PC-3 (cell line): ENCODE measurements at regions not wholly inside any gene's neighbourhood (a gene's known extent, or its start where the extent isn't known, plus 50 kb on each side); places are given as distances from the start of the nearest gene placed in this dataset.

ENCODE experiments used
- ATAC-seq: fragments of 200-7000 bp; cut with Tn5 transposase; 2 replicates; pipeline ENCODE4 v1.9.1; 2020; ENCODE audit warnings: mild to moderate bottlenecking, moderate library complexity
- BruUV-seq: library from RNA; stranded (reverse); fragments of 400-500 nt; replicated peaks from 2 replicates; lab custom pipeline; 2021; lab: Mats Ljungman, UMichigan
- CTCF ChIA-PET: fragments of 300-600 bp; sonication (Branson Sonifier 250); formaldehyde crosslinking; loops from one replicate; lab custom pipeline; 2022; ENCODE audit warnings: antibody characterized with exemption; lab: Charles Lee
- POLR2A ChIA-PET: fragments of 300-600 bp; sonication (Branson Sonifier 250); formaldehyde crosslinking; loops from one replicate; lab custom pipeline; 2022; ENCODE audit warnings: antibody characterized with exemption; ENCODE audit not compliant: unreplicated experiment; lab: Charles Lee
- DNase-seq: peaks from one replicate; pipeline ENCODE4 v3.0.0-alpha.2; 2015
- H2AFZ ChIP-seq: fragments of 300-600 bp; sonication (generic); 2 replicates; pipeline ENCODE4 v1.6.0; 2016; ENCODE audit warnings: antibody characterized with exemption, low read length
- H3F3A ChIP-seq: fragments of 300-600 bp; sonication (generic); one replicate; pipeline ENCODE4 v1.6.0; 2017; ENCODE audit warnings: antibody characterized with exemption, low read length, control low read depth, mild to moderate bottlenecking; ENCODE audit not compliant: unreplicated experiment
- H3K27ac ChIP-seq: fragments of 300-600 bp; sonication (generic); 2 replicates; pipeline ENCODE4 v1.5.1; 2016; ENCODE audit warnings: mild to moderate bottlenecking, low read length
- H3K27me3 ChIP-seq: fragments of 300-600 bp; sonication (generic); 2 replicates; pipeline ENCODE4 v1.6.1; 2016; ENCODE audit warnings: low read length, mixed read lengths
- H3K36me3 ChIP-seq: fragments of 300-600 bp; sonication (generic); 2 replicates; pipeline ENCODE4 v1.6.1; 2016; ENCODE audit warnings: low read depth, mixed run types, low read length, mixed read lengths
- H3K4me1 ChIP-seq: fragments of 300-600 bp; sonication (generic); 2 replicates; pipeline ENCODE4 v1.5.1; 2016; ENCODE audit warnings: low read length; ENCODE audit not compliant: insufficient read depth
- H3K4me2 ChIP-seq: fragments of 300-600 bp; sonication (generic); 2 replicates; pipeline ENCODE4 v1.6.0; 2016; ENCODE audit warnings: low read length
- H3K4me3 ChIP-seq: fragments of 300-600 bp; sonication (generic); 2 replicates; pipeline ENCODE4 v1.5.1; 2016; ENCODE audit warnings: mild to moderate bottlenecking, low read length, mixed read lengths
- H3K79me2 ChIP-seq: fragments of 300-600 bp; sonication (generic); 2 replicates; pipeline ENCODE4 v1.6.1; 2017; ENCODE audit warnings: low read length, mixed read lengths
- H3K9ac ChIP-seq: fragments of 300-600 bp; sonication (generic); 2 replicates; pipeline ENCODE4 v1.6.0; 2016; ENCODE audit warnings: mild to moderate bottlenecking, low read length
- H3K9me2 ChIP-seq: fragments of 300-600 bp; sonication (generic); replicated peaks from 2 replicates; pipeline ENCODE4 v1.6.1; 2016; ENCODE audit warnings: mixed run types, low read length, mixed read lengths
- H3K9me3 ChIP-seq: fragments of 300-600 bp; sonication (generic); 2 replicates; pipeline ENCODE4 v1.6.1; 2016; ENCODE audit warnings: low read length, mixed read lengths
- H4K20me1 ChIP-seq: fragments of 300-600 bp; sonication (generic); 2 replicates; pipeline ENCODE4 v1.6.1; 2016; ENCODE audit warnings: low read length, mixed read lengths
- EZH2 ChIP-seq: fragments of 300-600 bp; sonication (generic); IDR thresholded peaks from one replicate; pipeline ENCODE4 v1.6.1; 2017; ENCODE audit warnings: antibody characterized with exemption, mild to moderate bottlenecking, low read length; ENCODE audit not compliant: unreplicated experiment
- EZH2phosphoT487 ChIP-seq: fragments of 300-600 bp; sonication (generic); IDR thresholded peaks from 2 replicates; pipeline ENCODE4 v1.6.1; 2018; ENCODE audit warnings: mild to moderate bottlenecking, antibody characterized with exemption, low read length, borderline replicate concordance
- intact Hi-C: fragments of 100-400 bp; cut with micrococcal nuclease; formaldehyde crosslinking; loops from 2 replicates; pipeline ENCODE4 v1.9.0; 2023
- TF ChIP-seq, protein P1 (sequence below): fragments of 300-600 bp; sonication (generic); conservative IDR thresholded peaks from 2 replicates; pipeline ENCODE4 v1.5.1; 2017; ENCODE audit warnings: antibody characterized with exemption, low read depth, mild to moderate bottlenecking, low read length

DNA sequence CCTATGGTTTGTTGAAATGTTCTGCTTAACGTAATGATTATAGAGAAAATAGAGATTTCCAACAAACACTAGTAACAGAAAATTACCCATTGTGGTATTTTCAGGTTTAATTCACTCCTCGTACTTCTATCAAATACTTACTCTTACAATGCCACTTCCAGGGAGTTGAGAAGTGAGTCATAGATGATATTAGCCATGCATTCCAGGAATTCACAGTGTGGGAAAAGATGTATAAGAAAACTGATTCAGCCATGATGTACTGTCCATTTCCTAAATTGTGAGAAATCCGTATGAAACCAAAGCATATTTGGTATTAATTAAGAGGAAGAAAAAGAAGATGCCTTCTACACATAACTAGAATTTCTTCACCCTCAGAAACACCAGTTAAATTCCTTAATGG lies 1854.6 kb upstream of the WWC1 start:
- Histone ChIP-seq H3K9me2 (no peaks in the 10 kb centered on the region), H3K9me3 (no peaks in the 10 kb centered on the region), H3K4me2 (no peak overlapping the region), H3K27me3 (no peaks in the 10 kb centered on the region), H3K36me3 (no peaks in the 10 kb centered on the region), H3F3A (no peaks in the 10 kb centered on the region), H3K79me2 (no peaks in the 10 kb centered on the region), H3K4me3 (no peak overlapping the region), H4K20me1 (no peaks in the 10 kb centered on the region), H3K27ac (no peak overlapping the region), H2AFZ (no peak overlapping the region), H3K9ac (no peak overlapping the region), H3K4me1 (no peaks in the 10 kb centered on the region)
- TF ChIP-seq EZH2 (no peak), EZH2phosphoT487 (no peak)
- TF ChIP-seq, protein P1, sequence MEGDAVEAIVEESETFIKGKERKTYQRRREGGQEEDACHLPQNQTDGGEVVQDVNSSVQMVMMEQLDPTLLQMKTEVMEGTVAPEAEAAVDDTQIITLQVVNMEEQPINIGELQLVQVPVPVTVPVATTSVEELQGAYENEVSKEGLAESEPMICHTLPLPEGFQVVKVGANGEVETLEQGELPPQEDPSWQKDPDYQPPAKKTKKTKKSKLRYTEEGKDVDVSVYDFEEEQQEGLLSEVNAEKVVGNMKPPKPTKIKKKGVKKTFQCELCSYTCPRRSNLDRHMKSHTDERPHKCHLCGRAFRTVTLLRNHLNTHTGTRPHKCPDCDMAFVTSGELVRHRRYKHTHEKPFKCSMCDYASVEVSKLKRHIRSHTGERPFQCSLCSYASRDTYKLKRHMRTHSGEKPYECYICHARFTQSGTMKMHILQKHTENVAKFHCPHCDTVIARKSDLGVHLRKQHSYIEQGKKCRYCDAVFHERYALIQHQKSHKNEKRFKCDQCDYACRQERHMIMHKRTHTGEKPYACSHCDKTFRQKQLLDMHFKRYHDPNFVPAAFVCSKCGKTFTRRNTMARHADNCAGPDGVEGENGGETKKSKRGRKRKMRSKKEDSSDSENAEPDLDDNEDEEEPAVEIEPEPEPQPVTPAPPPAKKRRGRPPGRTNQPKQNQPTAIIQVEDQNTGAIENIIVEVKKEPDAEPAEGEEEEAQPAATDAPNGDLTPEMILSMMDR: no peak
- ChIA-PET CTCF (no interaction called here), POLR2A (no interaction called here)
- DNase-seq: peak; percentile 3
- no TSS peak for BruUV-seq
- ATAC-seq: no peak
- intact Hi-C loops: no loop called here

DNA sequence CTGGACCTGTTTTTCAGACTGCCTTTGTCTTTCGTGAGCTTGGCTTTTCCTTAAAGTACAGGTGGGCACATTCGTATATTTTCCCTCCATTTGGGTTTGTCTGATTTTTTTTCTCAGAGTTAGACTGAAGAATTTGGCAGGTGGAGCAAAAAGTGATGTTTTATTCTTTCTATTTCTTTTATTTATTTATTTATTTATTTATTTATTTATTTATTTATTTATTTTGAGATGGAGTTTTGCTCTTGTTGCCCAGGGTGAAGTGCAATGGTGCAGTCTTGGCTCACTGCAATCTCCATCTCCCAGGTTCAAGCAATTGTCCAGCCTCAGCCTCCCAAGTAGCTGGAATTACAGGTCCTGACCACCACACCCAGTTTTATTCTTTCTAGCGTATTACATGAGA lies 1805.1 kb upstream of the WWC1 start:
- no peak overlapping the region for H3K4me3 ChIP-seq
- no peaks in the 10 kb centered on the region for H3F3A ChIP-seq
- DNase-seq: no peak
- no peak for ATAC-seq
- BruUV-seq: no TSS peak
- no peaks in the 10 kb centered on the region for H3K36me3 ChIP-seq
- no peak overlapping the region for H3K27ac ChIP-seq
- ChIA-PET POLR2A (no interaction called here), CTCF (no interaction called here)
- no peak overlapping the region for H3K4me2 ChIP-seq
- H3K27me3 ChIP-seq: no peaks in the 10 kb centered on the region
- TF ChIP-seq EZH2 (no peak), EZH2phosphoT487 (no peak)
- TF ChIP-seq, protein P1: no peak
- no peaks in the 10 kb centered on the region for H4K20me1 ChIP-seq
- no peaks in the 10 kb centered on the region for H3K79me2 ChIP-seq
- H3K9ac ChIP-seq: no peak overlapping the region
- H2AFZ ChIP-seq: no peak overlapping the region
- intact Hi-C loops: no loop called here
- H3K9me3 ChIP-seq: 0 out of 2 replicates have a peak, but pooled peaks cover 6% of the 10 kb centered on the region
- H3K4me1 ChIP-seq: no peaks in the 10 kb centered on the region
- H3K9me2 ChIP-seq: no peaks in the 10 kb centered on the region

DNA sequence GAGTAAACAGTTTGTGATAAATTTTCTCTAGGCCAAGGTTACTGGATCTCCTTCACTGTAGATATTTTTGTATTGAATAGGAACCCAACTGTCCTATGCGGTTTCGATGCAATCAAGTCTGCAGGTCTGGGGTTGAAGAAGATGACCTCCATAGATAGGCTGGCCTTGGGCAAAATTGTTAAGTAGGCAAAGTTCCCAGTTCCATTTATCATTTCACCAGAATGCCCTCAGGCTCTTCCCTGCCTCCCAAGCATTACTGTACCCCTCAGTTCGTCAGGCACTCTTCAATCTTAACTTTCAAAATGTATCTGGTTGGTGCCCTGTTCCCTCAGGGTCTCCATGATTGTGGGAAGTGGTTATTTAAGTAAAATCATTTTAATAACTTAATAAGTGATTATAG lies 1802.9 kb upstream of the WWC1 start:
- no TSS peak for BruUV-seq
- Histone ChIP-seq H3K36me3 (no peaks in the 10 kb centered on the region), H2AFZ (no peak overlapping the region), H4K20me1 (no peaks in the 10 kb centered on the region), H3F3A (no peaks in the 10 kb centered on the region), H3K4me2 (no peak overlapping the region), H3K4me3 (no peak overlapping the region), H3K27ac (no peak overlapping the region), H3K27me3 (no peaks in the 10 kb centered on the region), H3K9ac (no peak overlapping the region), H3K9me2 (no peaks in the 10 kb centered on the region), H3K4me1 (no peaks in the 10 kb centered on the region), H3K79me2 (no peaks in the 10 kb centered on the region), H3K9me3 (no peaks in the 10 kb centered on the region)
- CTCF ChIA-PET: no interaction called here
- POLR2A ChIA-PET: no interaction called here
- DNase-seq (no peak), ATAC-seq (no peak)
- intact Hi-C loops: no loop called here
- TF ChIP-seq EZH2phosphoT487: no peak
- TF ChIP-seq, protein P1: no peak
- TF ChIP-seq EZH2: no peak
